Lower lobe of right lung (tissue), 2 donors: ENCODE measurements at regions not wholly inside any gene's neighbourhood (a gene's known extent, or its start where the extent isn't known, plus 50 kb on each side); places are given as distances from the start of the nearest gene placed in this dataset.
"Not testable (repeated sequence)": the region's sequence is repeated elsewhere in the genome, so short reads cannot be mapped to it uniquely, and the experiment has no call there.

Experiments used
- ATAC-seq, 2 donors: fragments of 200-7000 bp; cut with Tn5 transposase; one replicate each; pipeline ENCODE4 v1.9.1; 2020 to 2022; ENCODE audit warnings: mild to moderate bottlenecking in 2 of 2, moderate library complexity in 2 of 2
- DNase-seq: peaks from one replicate; pipeline ENCODE4 v3.0.0-alpha.2; 2020
- H3K27ac ChIP-seq: fragments of 200-600 bp; one replicate; pipeline ENCODE4 v1.8.0; 2022
- H3K27me3 ChIP-seq: fragments of 200-600 bp; one replicate; pipeline ENCODE4 v1.8.0; 2022; ENCODE audit warnings: low read depth
- H3K36me3 ChIP-seq: fragments of 200-600 bp; one replicate; pipeline ENCODE4 v1.8.0; 2022; ENCODE audit warnings: mild to moderate bottlenecking
- H3K4me1 ChIP-seq: fragments of 200-600 bp; one replicate; pipeline ENCODE4 v1.8.0; 2022
- H3K4me3 ChIP-seq: fragments of 200-600 bp; one replicate; pipeline ENCODE4 v1.8.0; 2022; ENCODE audit warnings: mild to moderate bottlenecking
- H3K9me3 ChIP-seq: fragments of 200-600 bp; one replicate; pipeline ENCODE4 v1.8.0; 2022
- CTCF ChIP-seq: fragments of 200-600 bp; IDR thresholded peaks from one replicate; pipeline ENCODE4 v1.8.0; 2022; ENCODE audit warnings: antibody characterized with exemption, mild to moderate bottlenecking
- intact Hi-C: fragments of 100-400 bp; cut with DNase I; formaldehyde crosslinking; loops from one replicate; pipeline ENCODE4 v1.11.0; 2022
- donor health status: DM: no; HTN: yes; CAD: no; lungs with severe emphysema.

DNA sequence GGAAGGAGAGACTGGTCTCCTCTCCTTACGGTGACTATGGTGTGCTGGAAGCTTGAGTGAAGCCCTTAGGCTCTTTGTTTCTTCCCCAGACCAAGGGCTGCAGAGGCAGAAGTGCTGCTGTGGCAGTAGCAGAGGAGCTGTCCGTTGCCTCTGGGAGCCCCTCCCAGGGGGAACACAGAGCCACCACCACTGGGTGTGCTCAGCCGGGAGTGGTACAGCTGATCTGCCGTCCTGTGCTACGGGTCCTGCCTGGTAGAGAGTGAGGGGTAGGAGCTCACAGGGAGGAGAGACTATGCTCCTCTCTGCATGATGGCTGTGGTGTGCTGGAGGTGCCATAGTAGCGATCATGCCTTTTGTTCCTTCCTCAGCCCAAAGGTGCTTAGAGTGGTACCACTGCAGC is 318.7 kb downstream of the DOK5 start:
- no peaks in the 10 kb centered on the region for H3K4me1 ChIP-seq
- H3K9me3 ChIP-seq = no peaks in the 10 kb centered on the region
- H3K27ac ChIP-seq = no peak overlapping the region
- no peak overlapping the region for H3K4me3 ChIP-seq
- TF ChIP-seq CTCF = no peak
- intact Hi-C loops = no loop called here
- no peaks in the 10 kb centered on the region for H3K27me3 ChIP-seq
- no peaks in the 10 kb centered on the region for H3K36me3 ChIP-seq
- DNase-seq (no peak), ATAC-seq (peak in 1 of 2 donors; percentile 13)

GRCh38 chr20:54793291-54793992 is 318.0 kb downstream of the DOK5 start:
- Histone ChIP-seq H3K9me3 (no peaks in the 10 kb centered on the region), H3K36me3 (no peaks in the 10 kb centered on the region), H3K27ac (no peak overlapping the region), H3K4me3 (no peak overlapping the region), H3K27me3 (no peaks in the 10 kb centered on the region), H3K4me1 (no peaks in the 10 kb centered on the region)
- intact Hi-C loops = no loop called here
- no peak for TF ChIP-seq CTCF
- DNase-seq (no peak), ATAC-seq (peak in 1 of 2 donors; percentile 23)

DNA sequence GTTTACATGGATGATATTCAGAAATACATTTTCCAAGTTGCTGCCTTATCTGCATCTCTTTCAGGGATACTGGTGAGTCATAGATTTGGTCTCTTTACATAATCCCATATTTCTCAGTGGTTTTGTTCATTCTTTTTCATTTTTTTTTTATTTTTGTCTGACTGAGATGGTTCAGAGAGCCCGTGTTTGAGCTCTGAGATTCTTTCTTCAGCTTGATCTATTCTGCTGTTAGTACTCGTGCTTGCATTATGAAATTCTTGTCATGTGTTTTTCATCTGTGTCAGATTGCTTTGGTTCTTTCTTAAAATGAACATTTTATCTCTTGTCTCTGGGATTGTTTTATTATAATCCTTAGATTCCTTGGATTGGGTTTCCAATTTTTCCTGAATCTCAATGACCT is 317.3 kb downstream of the DOK5 start:
- ATAC-seq (no peak), DNase-seq (no peak)
- Histone ChIP-seq H3K4me3 (no peak overlapping the region), H3K27ac (no peak overlapping the region), H3K36me3 (no peaks in the 10 kb centered on the region), H3K4me1 (no peaks in the 10 kb centered on the region), H3K9me3 (no peaks in the 10 kb centered on the region), H3K27me3 (no peaks in the 10 kb centered on the region)
- intact Hi-C loops = no loop called here
- TF ChIP-seq CTCF = no peak

- DNase-seq, H3K27me3 ChIP-seq, ATAC-seq, H3K36me3 ChIP-seq, H3K4me1 ChIP-seq, H3K27ac ChIP-seq, H3K4me3 ChIP-seq, intact Hi-C loops, H3K9me3 ChIP-seq: not testable (repeated sequence)
Measured at GRCh38 chr20:54788260-54788659, 312.9 kb downstream of the DOK5 start.

DNA sequence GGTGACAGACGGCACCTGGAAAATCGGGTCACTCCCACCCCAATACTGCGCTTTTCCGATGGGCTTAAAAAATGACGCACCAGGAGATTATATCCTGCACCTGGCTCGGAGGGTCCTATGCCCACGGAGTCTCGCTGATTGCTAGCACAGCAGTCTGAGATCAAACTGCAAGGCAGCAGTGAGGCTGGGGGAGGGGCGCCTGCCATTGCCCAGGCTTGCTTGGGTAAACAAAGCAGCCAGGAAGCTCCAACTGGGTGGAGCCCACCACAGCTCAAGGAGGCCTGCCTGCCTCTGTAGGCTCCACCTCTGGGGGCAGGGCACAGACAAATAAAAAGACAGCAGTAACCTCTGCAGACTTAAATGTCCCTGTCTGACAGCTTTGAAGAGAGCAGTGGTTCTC is 307.4 kb downstream of the DOK5 start:
- H3K36me3 ChIP-seq, ATAC-seq, H3K9me3 ChIP-seq, intact Hi-C loops, H3K4me1 ChIP-seq, H3K4me3 ChIP-seq, DNase-seq, H3K27me3 ChIP-seq, H3K27ac ChIP-seq: not testable (repeated sequence)

DNA sequence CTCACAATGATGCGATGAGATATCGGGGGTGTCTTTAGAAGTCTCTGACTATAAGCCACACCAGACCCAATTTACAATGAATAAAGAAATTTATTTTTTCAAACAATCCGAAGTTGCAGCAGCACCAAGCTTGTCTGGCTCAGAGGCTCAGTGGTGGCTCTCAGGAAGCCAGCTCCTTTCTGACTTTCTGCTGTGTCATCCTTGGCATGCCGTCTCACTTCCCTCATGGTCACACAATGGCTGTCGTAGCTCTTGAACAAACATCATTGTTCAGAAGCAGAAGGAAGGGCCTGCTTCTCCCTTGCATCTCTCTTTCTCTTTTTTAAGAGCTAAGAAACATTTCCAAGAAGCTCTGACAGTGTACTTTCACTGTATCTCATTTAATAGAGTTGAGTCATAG is 299.0 kb downstream of the DOK5 start:
- ATAC-seq = no peak
- no peak overlapping the region for H3K4me3 ChIP-seq
- H3K36me3 ChIP-seq = no peaks in the 10 kb centered on the region
- DNase-seq = no peak
- H3K27me3 ChIP-seq = no peaks in the 10 kb centered on the region
- intact Hi-C loops = no loop called here
- H3K27ac ChIP-seq = no peak overlapping the region
- no peaks in the 10 kb centered on the region for H3K4me1 ChIP-seq
- H3K9me3 ChIP-seq = no peaks in the 10 kb centered on the region
- TF ChIP-seq CTCF = no peak

- no peaks in the 10 kb centered on the region for H3K36me3 ChIP-seq
- TF ChIP-seq CTCF = no peak
- no peaks in the 10 kb centered on the region for H3K9me3 ChIP-seq
- ATAC-seq = no peak
- no peaks in the 10 kb centered on the region for H3K27me3 ChIP-seq
- intact Hi-C loops = no loop called here
- no peak for DNase-seq
- no peaks in the 10 kb centered on the region for H3K4me1 ChIP-seq
- no peak overlapping the region for H3K4me3 ChIP-seq
- H3K27ac ChIP-seq = no peak overlapping the region
Measured at GRCh38 chr20:54773643-54774000, 298.2 kb downstream of the DOK5 start.
